Endothelial cell of umbilical vein (primary cell): ENCODE measurements at regions not wholly inside any gene's neighbourhood (a gene's known extent, or its start where the extent isn't known, plus 50 kb on each side); places are given as distances from the start of the nearest gene placed in this dataset.

Source experiments
- BruUV-seq: library from RNA; stranded (reverse); fragments of 400-500 nt; replicated peaks from 2 replicates; lab custom pipeline; 2021; lab: Mats Ljungman, UMichigan
- CTCF ChIA-PET: fragments of 300-600, 350-600 bp; sonication (Branson Sonifier 250); formaldehyde crosslinking; loops from one replicate; lab custom pipeline; 2021; ENCODE audit warnings: antibody characterized with exemption, inconsistent platforms; lab: Charles Lee
- POLR2A ChIA-PET: fragments of 300-600, 350-600 bp; sonication (Branson Sonifier 250); formaldehyde crosslinking; loops from one replicate; lab custom pipeline; 2021; ENCODE audit warnings: antibody characterized with exemption, inconsistent platforms; lab: Charles Lee
- DNase-seq: peaks from one replicate; pipeline ENCODE4 v3.0.0-alpha.2; 2011; ENCODE audit warnings: low read depth, low spot score
- FAIRE-seq: peaks from 2 replicates; lab custom pipeline; 2011; peaks lifted over from hg19 to GRCh38; lab: Jason Lieb, UNC
- H2AFZ ChIP-seq: 2 replicates; pipeline ENCODE4 v1.6.0; 2012; ENCODE audit warnings: low read depth, low read length, control low read depth, inconsistent platforms
- H3K27ac ChIP-seq: 2 replicates; pipeline ENCODE4 v1.5.1; 2011; ENCODE audit warnings: low read depth, mild to moderate bottlenecking, control low read depth, low read length, moderate library complexity; ENCODE audit not compliant: insufficient read depth
- H3K27me3 ChIP-seq, 2 experiments: 2 replicates each; pipeline versions ENCODE4 v1.6.0 to v1.6.1; 2011; ENCODE audit warnings: low read length in 2 of 2, mixed read lengths in 1 of 2; ENCODE audit not compliant: control insufficient read depth in 2 of 2, insufficient read depth in 2 of 2
- H3K36me3 ChIP-seq, 2 experiments: 2 replicates in 1 of 2; 3 replicates in 1 of 2; pipeline ENCODE4 v1.5.1; 2011; ENCODE audit warnings: low read length in 2 of 2, mild to moderate bottlenecking in 1 of 2, moderate library complexity in 1 of 2; ENCODE audit not compliant: control insufficient read depth in 2 of 2, insufficient read depth in 2 of 2; ENCODE audit errors: extremely low read depth in 1 of 2
- H3K4me1 ChIP-seq: 3 replicates; pipeline ENCODE4 v1.5.1; 2011; ENCODE audit warnings: mild to moderate bottlenecking, low read length; ENCODE audit not compliant: control insufficient read depth, insufficient read depth; ENCODE audit errors: extremely low read depth
- H3K4me2 ChIP-seq: 2 replicates; pipeline ENCODE4 v1.6.1; 2011; ENCODE audit warnings: low read length, control low read depth, mixed read lengths; ENCODE audit not compliant: insufficient read depth
- H3K4me3 ChIP-seq, 3 experiments: fragments of 200-600 bp in 1 of 3; sonication (generic), shearing (Covaris generic) in 1 of 3; replicated peaks in 1 of 3; 2 replicates each; pipeline ENCODE4 v1.5.1; 2011 to 2016; ENCODE audit warnings: control low read depth in 3 of 3, low read length in 3 of 3, mild to moderate bottlenecking in 2 of 3, inconsistent platforms in 1 of 3, low read depth in 1 of 3, moderate library complexity in 1 of 3; ENCODE audit not compliant: insufficient read depth in 1 of 3
- H3K79me2 ChIP-seq: 2 replicates; pipeline ENCODE4 v1.6.0; 2012; ENCODE audit warnings: low read length, inconsistent platforms; ENCODE audit not compliant: control insufficient read depth, insufficient read depth
- H3K9ac ChIP-seq: replicated peaks from 2 replicates; pipeline ENCODE3; 2011; ENCODE audit warnings: low read length, control low read depth; ENCODE audit not compliant: insufficient read depth; ENCODE audit errors: extremely low read depth
- H3K9me1 ChIP-seq: replicated peaks from 3 replicates; pipeline ENCODE4 v1.6.0; 2011; ENCODE audit warnings: mild to moderate bottlenecking, low read length; ENCODE audit not compliant: control insufficient read depth, insufficient read depth; ENCODE audit errors: extremely low read depth
- H3K9me3 ChIP-seq: replicated peaks from 2 replicates; pipeline ENCODE4 v1.5.1; 2012; ENCODE audit warnings: low read length, inconsistent platforms; ENCODE audit not compliant: control insufficient read depth, insufficient read depth
- H4K20me1 ChIP-seq: replicated peaks from 2 replicates; pipeline ENCODE3; 2011; ENCODE audit warnings: mild to moderate bottlenecking, low read length; ENCODE audit not compliant: control insufficient read depth, insufficient read depth; ENCODE audit errors: extremely low read depth
- CTCF ChIP-seq, 2 donors: IDR thresholded peaks; 1 replicate in 1 of 2; 2 replicates in 1 of 2; pipeline ENCODE4 v1.5.1; 2011; ENCODE audit warnings: low read length in 2 of 2, mild to moderate bottlenecking in 2 of 2, moderate library complexity in 2 of 2, control low read depth in 1 of 2, inconsistent platforms in 1 of 2, low read depth in 1 of 2; ENCODE audit not compliant: insufficient read depth in 1 of 2; ENCODE audit errors: extremely low read depth in 1 of 2
- EZH2 ChIP-seq: IDR thresholded peaks from 2 replicates; pipeline ENCODE4 v1.6.1; 2012; ENCODE audit warnings: borderline replicate concordance, low read depth, mild to moderate bottlenecking, moderate library complexity, low read length, inconsistent platforms; ENCODE audit not compliant: severe bottlenecking
- FOS ChIP-seq: IDR thresholded peaks from 2 replicates; pipeline ENCODE4 v1.6.1; 2011; ENCODE audit warnings: mild to moderate bottlenecking, low read length, moderate library complexity, borderline replicate concordance; ENCODE audit not compliant: insufficient read depth
- GATA2 ChIP-seq: IDR thresholded peaks from 2 replicates; pipeline ENCODE4 v1.7.0; 2011; ENCODE audit warnings: low read depth, mild to moderate bottlenecking, moderate library complexity, mixed read lengths, low read length; ENCODE audit not compliant: insufficient read length, insufficient read depth
- JUN ChIP-seq: IDR thresholded peaks from 2 replicates; pipeline ENCODE4 v1.6.1; 2011; ENCODE audit warnings: borderline replicate concordance, low read depth; ENCODE audit not compliant: insufficient read length, insufficient read depth
- MYC ChIP-seq: IDR thresholded peaks from one replicate; pipeline ENCODE4 v1.6.1; 2011; ENCODE audit warnings: mild to moderate bottlenecking, low read depth, low read length
- POLR2A ChIP-seq: IDR thresholded peaks from 2 replicates; pipeline ENCODE4 v1.6.1; 2012; ENCODE audit warnings: low read depth, mild to moderate bottlenecking, control low read depth, low read length
- POLR2AphosphoS5 ChIP-seq: IDR thresholded peaks from 2 replicates; pipeline ENCODE4 v1.6.1; 2012; ENCODE audit warnings: low read depth, mild to moderate bottlenecking, control low read depth, low read length, moderate library complexity; ENCODE audit not compliant: insufficient read depth
- dilution Hi-C: fragments of 300-500 bp; cut with MboI; formaldehyde crosslinking; loops from one replicate; pipeline ENCODE4 v1.15.0; 2019; ENCODE audit warnings: low sequenced_read_pairs; ENCODE audit not compliant: extremely low pct_ligation_motif_present
- intact Hi-C: fragments of 100-400 bp; cut with micrococcal nuclease; formaldehyde crosslinking; loops from one replicate; pipeline ENCODE4 v1.10.0; 2022
- TF ChIP-seq, protein P1 (sequence below): IDR thresholded peaks from 2 replicates; pipeline ENCODE4 v1.6.1; 2011; ENCODE audit not compliant: insufficient read depth, insufficient read length

- DNase-seq, result no peak
- H3K4me1 ChIP-seq, result no peaks in the 10 kb centered on the region
- H3K27me3 ChIP-seq, result no peaks in the 10 kb centered on the region
- no peak overlapping the region for H3K4me3 ChIP-seq
- POLR2A ChIA-PET, result no interaction called here
- intact Hi-C loops (no loop called here), dilution Hi-C loops (no loop called here)
- no peaks in the 10 kb centered on the region for H3K79me2 ChIP-seq
- FAIRE-seq, result no peak
- H2AFZ ChIP-seq, result no peak overlapping the region
- CTCF ChIA-PET, result no interaction called here
- H3K4me2 ChIP-seq, result no peak overlapping the region
- BruUV-seq, result no TSS peak
- no peak overlapping the region for H3K9ac ChIP-seq
- no peaks in the 10 kb centered on the region for H3K36me3 ChIP-seq
- H3K9me3 ChIP-seq, result no peaks in the 10 kb centered on the region
- H3K9me1 ChIP-seq, result no peaks in the 10 kb centered on the region
- TF ChIP-seq GATA2 (no peak), CTCF (IDR thresholded peaks at IDR 0.05; ENCODE audit: extremely low read depth in 1 of 2, insufficient read depth in 1 of 2, low read depth in 1 of 2, low read length in 2 of 2) (no peak), JUN (no peak), MYC (no peak), POLR2AphosphoS5 (no peak), EZH2 (no peak), POLR2A (no peak), FOS (no peak)
- TF ChIP-seq, protein P1, sequence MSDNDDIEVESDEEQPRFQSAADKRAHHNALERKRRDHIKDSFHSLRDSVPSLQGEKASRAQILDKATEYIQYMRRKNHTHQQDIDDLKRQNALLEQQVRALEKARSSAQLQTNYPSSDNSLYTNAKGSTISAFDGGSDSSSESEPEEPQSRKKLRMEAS, result no peak
- H3K27ac ChIP-seq, result no peak overlapping the region
- no peaks in the 10 kb centered on the region for H4K20me1 ChIP-seq
Measured at GRCh38 chr6:168222115-168223043, 97.2 kb downstream of the DACT2 start.
